HL-60 (cell line): ENCODE measurements at regions not wholly inside any gene's neighbourhood (a gene's known extent, or its start where the extent isn't known, plus 50 kb on each side); places are given as distances from the start of the nearest gene placed in this dataset.

Experiments used
- POLR2AphosphoS5 ChIP-seq: IDR thresholded peaks from 2 replicates; pipeline ENCODE4 v1.6.1; 2012; ENCODE audit warnings: low read depth
- TF ChIP-seq, protein P1 (sequence below): IDR thresholded peaks from one replicate; pipeline ENCODE4 v1.5.1; 2011; ENCODE audit warnings: low read length, control low read depth, inconsistent platforms; ENCODE audit not compliant: insufficient read depth
- TF ChIP-seq, protein P2 (sequence below): IDR thresholded peaks from 2 replicates; pipeline ENCODE4 v1.6.1; 2012; ENCODE audit warnings: low read depth; ENCODE audit not compliant: insufficient replicate concordance

DNA sequence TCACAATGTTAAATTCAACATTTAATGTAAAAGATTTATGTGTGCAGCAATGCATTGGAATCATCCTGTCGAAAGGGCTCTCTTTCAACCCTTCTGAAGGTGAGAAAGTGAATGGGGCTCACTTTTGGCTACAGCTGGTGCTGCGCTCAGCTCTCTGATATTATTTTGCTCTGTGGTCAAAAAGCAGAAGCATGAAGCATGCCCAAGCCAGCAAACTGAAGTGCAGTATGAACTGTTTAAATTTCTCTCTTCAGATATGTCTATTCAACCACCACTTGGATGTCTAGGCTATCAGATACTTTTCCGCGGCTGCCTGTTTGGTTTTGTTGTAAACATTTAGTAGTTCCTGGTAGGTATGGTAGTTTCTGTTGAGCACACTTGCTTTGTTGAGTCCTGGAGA lies 216.9 kb upstream of the TMPRSS15 start:
- TF ChIP-seq, protein P1, sequence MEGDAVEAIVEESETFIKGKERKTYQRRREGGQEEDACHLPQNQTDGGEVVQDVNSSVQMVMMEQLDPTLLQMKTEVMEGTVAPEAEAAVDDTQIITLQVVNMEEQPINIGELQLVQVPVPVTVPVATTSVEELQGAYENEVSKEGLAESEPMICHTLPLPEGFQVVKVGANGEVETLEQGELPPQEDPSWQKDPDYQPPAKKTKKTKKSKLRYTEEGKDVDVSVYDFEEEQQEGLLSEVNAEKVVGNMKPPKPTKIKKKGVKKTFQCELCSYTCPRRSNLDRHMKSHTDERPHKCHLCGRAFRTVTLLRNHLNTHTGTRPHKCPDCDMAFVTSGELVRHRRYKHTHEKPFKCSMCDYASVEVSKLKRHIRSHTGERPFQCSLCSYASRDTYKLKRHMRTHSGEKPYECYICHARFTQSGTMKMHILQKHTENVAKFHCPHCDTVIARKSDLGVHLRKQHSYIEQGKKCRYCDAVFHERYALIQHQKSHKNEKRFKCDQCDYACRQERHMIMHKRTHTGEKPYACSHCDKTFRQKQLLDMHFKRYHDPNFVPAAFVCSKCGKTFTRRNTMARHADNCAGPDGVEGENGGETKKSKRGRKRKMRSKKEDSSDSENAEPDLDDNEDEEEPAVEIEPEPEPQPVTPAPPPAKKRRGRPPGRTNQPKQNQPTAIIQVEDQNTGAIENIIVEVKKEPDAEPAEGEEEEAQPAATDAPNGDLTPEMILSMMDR, result no peak
- no peak for TF ChIP-seq POLR2AphosphoS5
- TF ChIP-seq, protein P2, sequence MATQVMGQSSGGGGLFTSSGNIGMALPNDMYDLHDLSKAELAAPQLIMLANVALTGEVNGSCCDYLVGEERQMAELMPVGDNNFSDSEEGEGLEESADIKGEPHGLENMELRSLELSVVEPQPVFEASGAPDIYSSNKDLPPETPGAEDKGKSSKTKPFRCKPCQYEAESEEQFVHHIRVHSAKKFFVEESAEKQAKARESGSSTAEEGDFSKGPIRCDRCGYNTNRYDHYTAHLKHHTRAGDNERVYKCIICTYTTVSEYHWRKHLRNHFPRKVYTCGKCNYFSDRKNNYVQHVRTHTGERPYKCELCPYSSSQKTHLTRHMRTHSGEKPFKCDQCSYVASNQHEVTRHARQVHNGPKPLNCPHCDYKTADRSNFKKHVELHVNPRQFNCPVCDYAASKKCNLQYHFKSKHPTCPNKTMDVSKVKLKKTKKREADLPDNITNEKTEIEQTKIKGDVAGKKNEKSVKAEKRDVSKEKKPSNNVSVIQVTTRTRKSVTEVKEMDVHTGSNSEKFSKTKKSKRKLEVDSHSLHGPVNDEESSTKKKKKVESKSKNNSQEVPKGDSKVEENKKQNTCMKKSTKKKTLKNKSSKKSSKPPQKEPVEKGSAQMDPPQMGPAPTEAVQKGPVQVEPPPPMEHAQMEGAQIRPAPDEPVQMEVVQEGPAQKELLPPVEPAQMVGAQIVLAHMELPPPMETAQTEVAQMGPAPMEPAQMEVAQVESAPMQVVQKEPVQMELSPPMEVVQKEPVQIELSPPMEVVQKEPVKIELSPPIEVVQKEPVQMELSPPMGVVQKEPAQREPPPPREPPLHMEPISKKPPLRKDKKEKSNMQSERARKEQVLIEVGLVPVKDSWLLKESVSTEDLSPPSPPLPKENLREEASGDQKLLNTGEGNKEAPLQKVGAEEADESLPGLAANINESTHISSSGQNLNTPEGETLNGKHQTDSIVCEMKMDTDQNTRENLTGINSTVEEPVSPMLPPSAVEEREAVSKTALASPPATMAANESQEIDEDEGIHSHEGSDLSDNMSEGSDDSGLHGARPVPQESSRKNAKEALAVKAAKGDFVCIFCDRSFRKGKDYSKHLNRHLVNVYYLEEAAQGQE, result no peak
